Hippocampal formation (tissue), 2 donors: ENCODE measurements at regions not wholly inside any gene's neighbourhood (a gene's known extent, or its start where the extent isn't known, plus 50 kb on each side); places are given as distances from the start of the nearest gene placed in this dataset.

ENCODE experiments used
- DNase-seq, 2 donors: peaks; one replicate each; lab custom pipeline; 2025; lab: John Stamatoyannopoulos, UW

- no peak for DNase-seq
Measured at GRCh38 chr12:91852634-91853033, 293.0 kb downstream of the BTG1 start.

DNA sequence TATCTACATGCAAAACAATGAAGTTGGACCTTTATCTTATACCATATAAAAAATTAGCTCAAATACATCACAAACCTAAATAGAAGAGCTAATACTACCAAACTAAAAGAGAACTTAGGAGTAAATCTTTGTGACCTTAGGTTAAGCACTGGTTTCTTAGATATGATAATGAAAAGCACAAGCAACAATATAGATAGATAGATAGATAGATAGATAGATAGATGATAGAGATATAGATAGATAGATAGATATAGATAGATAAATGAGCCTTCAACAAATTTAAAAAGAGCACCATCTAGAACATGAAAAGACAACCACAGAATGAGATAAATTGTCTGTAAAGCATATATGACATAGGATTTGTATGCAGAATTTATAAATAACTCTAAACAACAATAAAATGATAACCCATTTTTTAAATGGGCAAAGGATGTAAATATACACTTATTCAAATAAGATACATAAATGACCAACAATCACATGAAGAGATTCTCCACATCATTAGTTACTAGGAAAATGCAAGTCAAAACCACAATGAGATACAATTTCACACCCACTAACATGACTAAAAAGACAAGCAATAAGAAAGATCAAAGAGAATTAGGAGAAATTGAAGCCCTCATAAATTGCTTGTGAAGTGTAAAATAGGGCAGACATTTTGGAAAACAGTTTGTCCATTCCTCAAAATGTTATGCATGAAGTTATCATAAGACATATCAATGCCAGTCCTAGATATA is 293.7 kb downstream of the BTG1 start:
- DNase-seq: no peak

DNA sequence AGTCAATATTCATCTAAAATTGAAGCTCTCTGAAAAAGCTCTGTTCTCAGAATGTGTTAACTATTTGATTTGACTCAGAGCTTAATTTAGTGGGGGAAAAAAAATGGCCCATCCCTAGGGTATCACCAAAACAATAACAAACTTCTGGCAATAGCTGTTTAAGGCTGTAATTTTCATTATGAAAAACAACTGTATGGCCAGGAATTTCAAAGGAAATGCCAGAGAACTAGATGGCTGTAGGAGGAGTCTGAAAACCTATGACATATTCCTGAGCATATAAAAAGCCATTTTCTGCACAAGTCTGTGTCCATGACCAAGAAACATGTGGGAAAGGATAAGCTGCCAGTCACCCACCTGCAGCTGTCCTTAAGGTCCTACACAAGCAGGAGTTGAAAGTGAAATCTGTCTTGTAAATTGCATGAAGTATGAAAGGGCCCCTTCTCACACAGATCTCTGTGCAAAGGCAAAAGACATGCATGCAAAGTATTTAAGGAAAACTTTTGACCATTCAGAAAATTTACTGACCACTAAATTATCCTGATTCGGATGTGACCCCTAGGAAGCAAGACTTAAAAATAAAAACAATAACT is 299.1 kb downstream of the BTG1 start:
- no peak for DNase-seq

DNA sequence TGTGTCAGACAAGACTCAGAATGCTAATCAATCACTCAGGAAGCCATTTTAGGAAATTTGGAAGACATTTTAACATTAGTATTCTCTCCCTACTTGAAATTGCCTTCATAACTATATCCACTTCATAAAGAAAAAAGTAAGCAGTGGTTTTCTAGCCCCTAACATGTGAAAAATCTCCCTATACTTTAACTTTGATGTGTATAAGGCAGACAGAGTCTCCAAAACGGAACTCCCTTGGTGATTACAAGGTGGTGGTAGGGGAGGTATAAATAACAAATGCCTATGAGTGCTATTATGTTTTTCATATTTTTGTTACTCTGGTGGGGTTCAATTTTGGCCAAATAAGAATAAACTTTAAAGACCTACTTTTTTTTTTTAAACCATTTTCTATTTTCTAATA is 300.3 kb downstream of the BTG1 start:
- no peak for DNase-seq

GRCh38 chr12:91841822-91842221 is 303.8 kb downstream of the BTG1 start:
- DNase-seq: no peak

DNA sequence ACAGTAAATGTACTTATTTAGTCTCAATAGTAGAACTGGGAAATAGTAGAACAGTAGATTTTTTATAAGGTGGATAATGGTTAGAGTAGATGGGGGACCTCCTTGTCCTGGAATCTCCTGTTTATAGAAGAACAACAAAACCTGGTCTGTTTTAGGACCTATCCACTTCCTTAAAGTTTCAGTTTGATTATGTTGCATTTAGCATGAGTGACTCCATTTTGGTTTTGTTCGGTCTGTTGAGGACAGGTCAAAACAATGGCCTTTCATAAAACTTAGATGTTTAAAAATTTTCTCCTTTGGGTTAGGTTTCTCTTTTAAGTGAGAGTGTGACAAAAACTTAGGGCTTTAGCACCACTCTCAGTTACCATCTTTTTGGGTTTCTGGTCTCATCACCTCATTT is 308.9 kb downstream of the BTG1 start:
- no peak for DNase-seq

- DNase-seq: no peak
Measured at GRCh38 chr12:91836264-91836663, 309.4 kb downstream of the BTG1 start.

GRCh38 chr12:91835693-91836092 is 310.0 kb downstream of the BTG1 start:
- no peak for DNase-seq

DNA sequence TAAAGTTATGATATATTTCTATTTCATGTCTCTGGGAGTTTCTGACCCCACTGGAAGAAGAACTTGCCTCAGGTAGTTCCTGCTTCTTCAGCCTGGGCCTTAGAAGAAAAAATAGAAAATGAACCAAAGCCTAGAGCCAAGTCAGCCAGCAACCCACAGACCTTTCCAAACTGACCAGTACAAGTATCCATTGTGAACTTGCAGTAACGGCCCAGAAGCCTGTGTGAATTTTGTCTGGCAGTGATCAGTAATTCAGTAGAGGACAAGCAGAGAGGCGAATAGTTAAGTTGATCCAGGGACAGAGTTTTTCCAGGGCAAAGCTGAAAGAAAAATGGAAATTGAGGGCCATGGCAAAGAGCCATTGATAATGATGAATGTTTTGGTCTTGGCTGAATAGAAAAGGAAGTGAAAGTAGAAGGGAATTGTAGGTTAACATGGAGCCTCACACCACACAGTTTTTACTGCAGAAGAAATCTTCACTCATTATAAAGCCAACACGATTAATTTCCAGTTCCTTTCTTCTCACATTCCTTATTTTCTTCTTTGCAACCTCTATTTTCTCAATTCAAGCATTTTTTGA is 311.8 kb downstream of the BTG1 start:
- DNase-seq: peak in 1 of 2 donors; percentile 16

DNA sequence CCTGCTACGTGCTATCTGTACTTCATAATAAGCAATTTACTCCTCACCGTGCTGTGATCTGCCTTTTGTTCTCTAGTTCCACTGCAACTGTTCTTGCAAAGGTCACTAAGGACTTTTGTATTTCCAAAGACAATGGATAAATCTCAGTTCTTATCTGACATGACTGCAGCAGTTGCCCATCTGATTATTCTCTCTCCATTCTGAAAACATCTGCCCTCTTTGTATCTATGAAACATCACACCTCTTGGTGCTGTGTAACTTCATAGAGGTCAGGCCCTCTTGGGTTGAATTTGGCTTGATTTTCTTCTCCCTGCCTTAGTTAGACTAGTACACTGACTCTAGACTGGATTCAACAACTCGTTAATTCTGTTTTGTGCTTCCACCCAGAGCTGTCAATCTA is 319.6 kb downstream of the BTG1 start:
- DNase-seq: no peak

GRCh38 chr12:91824991-91825390 is 320.7 kb downstream of the BTG1 start:
- DNase-seq: no peak

- DNase-seq: no peak
Measured at GRCh38 chr12:91819132-91819447, 326.6 kb downstream of the BTG1 start.

DNA sequence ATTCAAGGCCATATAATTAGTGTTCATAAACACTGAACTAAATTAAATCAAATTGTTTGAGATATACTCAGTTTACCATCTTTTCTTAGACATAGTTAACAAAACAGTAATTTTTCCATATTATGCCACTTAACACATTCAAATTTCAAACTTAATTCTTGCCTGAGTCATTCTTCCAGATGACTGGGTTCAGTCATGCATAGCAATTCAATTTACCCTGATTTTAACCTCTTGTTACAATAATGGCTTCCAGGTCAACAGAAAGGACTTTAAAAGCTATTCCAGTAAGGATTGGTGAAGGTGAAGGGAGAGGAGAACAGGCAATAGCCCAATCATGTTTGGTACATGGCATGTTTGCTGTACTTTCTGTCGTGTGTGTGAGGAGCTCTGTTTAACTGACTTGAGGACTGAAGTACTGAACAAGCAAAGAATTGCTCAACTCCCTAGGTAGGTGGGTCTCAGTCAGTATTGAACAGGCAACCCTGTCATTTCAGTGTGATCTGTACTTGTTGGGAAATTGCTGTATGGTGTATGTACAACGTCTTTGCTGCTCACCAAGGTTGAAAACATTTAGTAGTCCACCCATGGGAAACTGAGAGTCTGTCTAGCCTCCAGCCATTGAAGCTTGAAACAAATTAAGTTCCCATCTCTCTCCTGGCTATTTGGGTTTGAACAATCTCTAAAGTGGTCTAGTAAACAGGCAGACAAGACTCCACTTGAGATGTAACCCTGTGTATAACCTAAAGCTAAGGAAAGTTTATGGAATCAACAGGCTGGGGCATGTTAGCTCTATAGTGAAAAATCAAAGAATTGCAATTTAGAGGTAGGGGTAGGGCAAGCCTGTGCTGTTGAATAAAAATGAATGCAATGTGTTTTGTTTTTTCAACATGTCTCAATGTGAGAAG is 327.2 kb downstream of the BTG1 start:
- DNase-seq: no peak

- no peak for DNase-seq
Measured at GRCh38 chr12:91817517-91817916, 328.1 kb downstream of the BTG1 start.

DNA sequence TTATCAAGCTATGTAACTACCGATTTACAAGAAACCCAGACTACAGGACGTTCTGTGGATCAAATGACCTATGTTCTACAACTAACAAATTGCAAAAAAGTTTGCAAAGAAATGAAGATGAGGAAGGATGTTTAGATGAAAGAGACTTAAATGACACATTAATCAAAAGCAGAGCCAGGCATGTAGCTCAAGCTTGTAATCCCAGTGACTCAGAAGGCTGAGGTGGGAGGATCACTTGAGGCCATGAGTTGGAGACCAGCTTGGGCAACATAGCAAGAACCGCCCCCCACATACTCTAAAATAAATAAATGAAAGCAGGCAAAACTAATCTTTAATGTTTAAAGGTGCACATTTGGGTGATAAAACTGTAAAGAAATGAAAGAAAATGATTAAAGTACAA is 331.9 kb downstream of the BTG1 start:
- DNase-seq: no peak

- DNase-seq: peak; percentile 47 to 50
Measured at GRCh38 chr12:91811481-91812287, 334.0 kb downstream of the BTG1 start.

DNA sequence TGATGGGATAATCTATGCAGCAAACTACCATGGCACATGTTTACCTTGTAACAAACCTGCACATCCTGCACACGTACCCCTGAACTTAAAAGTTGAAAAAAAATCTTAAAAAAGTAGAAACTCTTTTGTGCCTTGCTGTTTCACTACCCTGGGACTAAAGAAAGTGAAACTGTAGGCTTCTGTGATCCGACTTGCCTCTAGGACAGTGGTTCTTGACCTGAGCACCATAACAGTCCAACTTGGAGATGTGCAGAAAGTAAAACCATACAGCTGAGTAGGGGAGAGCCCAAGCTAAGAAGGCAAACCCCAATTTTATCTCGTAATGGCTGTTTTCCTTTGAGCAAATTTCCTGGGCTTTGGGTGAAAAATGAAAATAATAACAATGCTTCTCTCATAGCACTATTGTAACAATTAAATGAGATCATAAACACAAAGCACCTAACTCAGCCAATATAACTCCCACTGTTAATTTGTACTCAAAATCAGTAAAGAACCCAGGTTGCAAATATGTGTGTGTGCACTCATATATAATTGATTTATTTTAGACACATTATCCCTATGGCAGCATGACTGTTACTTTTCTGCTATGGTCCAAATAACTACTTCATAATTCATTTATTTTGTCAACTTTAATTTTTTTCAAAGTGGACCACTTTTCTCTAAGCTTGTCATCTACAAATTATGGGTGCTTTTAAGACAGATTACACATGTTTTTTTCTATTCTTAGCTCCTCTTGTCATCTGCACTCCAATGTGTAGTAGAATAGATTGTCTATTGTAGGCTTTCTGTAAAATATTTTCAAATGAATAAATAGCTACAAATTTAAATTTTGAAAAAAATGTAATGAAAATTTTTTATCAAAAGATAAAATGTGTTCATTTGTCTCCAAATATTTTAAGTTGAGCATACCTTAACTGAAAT is 334.9 kb downstream of the BTG1 start:
- no peak for DNase-seq

DNA sequence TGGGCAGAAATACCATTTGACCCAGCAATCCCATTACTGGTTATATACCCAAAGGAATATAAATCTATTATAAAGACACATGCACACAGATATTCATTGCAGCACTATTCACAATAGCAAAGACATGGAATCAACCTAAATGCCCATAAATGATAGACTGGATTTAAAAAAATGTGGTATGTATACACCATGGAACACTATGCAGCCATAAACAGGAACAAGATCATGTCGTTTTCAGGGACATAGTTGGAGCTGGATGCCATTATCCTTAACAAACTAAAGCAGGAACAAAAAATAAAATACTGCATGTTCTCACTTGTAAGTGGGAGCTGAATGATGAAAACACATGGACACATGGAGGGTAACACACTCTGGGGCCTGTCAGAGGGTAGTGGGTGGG is 335.6 kb downstream of the BTG1 start:
- no peak for DNase-seq

DNA sequence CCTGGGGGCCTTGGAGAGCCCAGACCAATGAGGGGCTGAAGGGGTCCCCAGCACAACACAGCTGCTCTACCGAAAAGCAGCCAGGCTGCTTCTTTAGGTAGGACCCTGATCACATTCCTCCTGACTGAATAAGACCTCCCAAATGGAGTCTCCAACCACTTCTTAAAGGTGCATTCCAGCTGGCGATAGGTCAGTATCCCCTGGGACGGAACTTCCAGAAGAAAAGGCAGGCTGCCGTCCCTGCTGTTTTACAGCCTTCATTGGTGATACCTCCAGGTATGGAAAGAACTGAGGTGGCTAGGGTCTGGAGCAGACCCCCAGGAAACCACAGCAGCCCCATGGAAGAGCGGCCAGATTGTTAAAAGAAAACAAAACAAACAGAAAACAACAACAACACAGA is 340.6 kb downstream of the BTG1 start:
- DNase-seq: no peak

- DNase-seq: no peak
Measured at GRCh38 chr12:91804533-91804932, 341.1 kb downstream of the BTG1 start.

DNA sequence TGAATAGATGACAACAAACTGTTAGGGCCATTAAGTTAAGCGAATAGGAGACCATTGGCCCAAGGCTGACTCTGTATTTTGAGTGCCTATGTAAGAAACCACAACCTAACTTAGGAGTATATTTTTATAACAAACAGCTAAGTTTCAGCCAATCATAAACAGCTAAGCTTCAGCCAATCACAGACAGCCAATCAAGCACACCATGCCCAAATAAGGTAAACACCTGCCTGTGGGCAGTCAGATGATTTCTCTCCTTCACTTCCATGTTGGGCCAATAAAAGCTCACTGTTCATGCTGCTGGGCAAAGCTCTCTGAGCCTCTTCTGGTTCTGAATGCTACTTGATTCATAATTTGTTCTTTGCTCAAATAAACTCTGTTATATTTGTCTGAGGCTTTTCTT is 344.6 kb downstream of the BTG1 start:
- no peak for DNase-seq
